HT1080 (cell line): ENCODE measurements at regions not wholly inside any gene's neighbourhood (a gene's known extent, or its start where the extent isn't known, plus 50 kb on each side); places are given as distances from the start of the nearest gene placed in this dataset.
A peak's percentile ranks its signal among the peaks of the same experiment; 100 is the strongest.
"Not testable (repeated sequence)": the region's sequence is repeated elsewhere in the genome, so short reads cannot be mapped to it uniquely, and the experiment has no call there.

Experiments used
- DNase-seq: peaks from one replicate; pipeline ENCODE4 v3.0.0-alpha.2; 2015; ENCODE audit warnings: low read depth

DNA sequence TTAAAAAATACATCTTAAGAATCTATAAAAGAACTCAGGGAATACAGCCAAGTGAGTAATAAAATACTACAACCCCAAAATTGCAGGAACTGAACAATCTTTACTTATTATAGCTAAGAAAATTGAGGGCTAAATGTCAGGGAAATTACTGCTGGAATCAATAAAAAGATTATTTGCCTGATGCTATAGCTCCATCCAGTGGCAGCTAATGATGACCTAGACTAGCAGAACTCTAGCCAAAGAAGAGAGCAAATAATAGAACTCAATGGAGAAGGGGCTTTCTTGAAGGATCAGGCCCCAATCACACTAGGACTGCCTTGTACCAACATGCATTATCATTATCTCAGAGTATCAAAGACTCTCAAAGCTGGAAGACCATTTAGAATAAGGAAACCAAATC, 85.0 kb upstream of the FAM241A start:
- DNase-seq: peak; percentile 49

DNA sequence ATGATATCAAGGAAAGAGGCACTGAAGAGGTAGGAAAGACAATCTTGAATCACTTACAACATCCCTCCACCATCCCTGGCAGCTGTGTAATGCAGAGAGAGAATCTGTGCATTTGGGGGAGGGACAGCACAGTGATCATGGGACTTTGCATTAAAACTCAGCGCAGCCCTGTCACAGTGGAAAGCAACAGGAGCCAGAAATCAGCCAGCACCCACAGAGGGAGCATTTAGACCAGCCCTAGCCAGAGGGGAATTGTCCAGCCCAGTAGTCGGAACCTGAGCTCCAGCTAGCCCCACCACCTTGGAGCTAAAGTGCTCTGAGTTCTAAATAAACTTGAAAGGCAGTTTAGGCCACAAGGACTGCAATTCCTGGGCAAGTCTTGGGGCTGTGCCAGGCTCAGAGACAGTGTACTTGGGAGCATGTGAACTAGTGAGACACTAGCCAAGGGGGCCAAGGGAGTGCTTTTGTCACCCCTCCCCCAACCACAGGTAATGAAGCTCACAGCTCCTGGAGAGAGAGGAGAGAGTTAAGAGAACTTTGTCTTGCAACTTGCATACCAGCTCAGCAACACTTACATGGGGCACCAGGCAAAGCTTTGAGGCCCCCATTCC, 83.9 kb upstream of the FAM241A start:
- no peak for DNase-seq

DNA sequence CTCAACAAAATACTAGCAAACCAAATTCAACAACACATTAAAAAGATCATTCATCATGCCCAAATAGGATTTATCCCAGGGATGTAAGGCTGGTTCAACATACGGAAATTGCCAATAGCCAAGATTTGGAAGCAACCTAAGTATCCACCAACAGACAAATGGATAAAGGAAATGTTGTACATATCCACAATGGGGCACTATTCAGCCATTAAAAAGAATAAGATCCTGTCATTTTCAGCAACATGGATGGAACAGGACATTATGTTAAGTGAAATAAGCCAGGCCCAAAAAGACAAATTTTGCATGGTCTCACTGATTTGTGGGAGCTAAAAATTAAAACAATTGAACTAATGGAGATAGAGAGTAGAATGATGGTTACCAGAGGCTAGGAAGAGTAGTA, 82.0 kb upstream of the FAM241A start:
- DNase-seq: peak; percentile 40

DNA sequence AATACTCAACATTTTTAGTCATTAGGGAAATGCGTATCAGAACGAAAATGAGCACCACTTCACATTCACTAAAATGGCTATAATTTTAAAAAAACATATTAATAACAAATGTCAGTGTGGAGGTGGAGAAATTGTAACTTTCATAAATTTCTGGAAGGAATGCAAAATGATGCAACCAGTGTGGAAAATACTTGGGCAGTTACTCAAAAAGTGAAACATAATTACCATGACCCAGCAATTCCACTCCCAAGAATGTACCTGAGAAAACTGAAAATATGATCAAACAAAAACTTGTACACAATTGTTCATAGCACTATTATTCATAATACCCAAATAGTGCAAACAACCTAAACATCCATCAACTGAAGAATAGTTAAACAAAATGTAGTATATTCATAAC, 76.1 kb upstream of the FAM241A start:
- DNase-seq: no peak

DNA sequence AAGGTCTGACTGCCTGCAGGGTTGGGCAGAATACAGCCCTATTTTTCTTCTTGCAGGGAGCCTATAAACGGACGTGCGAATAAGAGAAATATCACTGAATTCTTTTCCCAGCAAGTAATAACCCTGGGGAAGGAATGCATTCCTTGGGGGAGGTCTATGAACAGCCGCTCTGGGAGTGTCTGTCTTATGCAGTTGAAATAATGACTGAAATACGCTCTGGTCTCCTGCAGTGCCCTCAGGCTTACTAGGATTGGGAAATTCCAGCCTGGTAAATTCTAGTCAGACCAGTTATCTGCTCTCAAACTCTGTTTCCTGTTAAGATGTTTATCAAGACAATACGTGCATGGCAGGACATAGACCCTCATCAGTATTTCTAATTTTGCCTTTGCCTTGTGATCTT, 72.1 kb upstream of the FAM241A start:
- no peak for DNase-seq

DNA sequence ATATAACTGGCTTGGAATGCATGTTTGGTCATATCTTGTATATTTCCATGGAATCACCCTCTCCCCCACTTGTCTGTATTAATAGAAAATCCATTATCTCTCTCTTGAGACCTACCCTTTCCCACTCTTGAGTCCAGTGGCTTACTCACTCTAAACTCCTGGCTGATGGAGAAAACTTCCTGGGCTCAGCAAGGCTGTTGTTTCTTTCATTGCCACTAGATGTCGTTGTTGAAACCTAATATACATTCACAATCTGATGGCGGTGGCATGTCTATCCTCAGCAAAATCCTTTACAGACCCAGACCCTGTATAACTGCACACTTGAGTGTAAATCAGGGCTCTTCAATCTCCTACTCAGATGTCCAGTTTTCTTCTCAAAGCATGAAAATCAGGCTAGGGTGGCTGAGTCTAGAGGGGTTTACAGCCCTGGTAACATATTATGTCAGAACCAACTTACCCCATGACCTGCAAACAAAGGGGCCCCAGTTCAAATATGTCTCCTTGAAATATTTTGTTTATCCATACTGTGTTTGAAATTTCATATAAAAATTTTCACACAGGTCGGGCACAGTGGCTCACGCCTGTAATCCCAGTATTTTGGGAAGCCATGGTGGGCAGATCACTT, 70.0 kb upstream of the FAM241A start:
- DNase-seq: peak; percentile 84

DNA sequence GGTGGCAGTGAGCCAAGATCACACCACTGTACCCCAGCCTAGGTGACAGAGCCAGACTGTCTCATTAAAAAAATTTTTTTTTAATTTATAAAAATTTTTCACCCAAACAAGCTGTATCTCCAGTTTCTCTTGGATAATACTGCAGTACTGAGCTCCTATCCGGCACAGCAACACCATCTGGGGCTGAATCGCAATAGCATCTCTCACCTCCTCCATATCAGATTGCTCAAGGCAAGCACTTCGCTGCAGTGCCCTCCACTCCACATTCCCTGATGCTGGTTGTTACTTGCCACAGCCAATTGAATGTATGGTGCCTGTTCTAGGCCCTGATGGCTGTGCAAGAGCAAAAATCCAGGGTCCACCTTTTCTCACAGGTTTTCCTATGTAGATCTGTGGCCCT, 69.3 kb upstream of the FAM241A start:
- DNase-seq: no peak

DNA sequence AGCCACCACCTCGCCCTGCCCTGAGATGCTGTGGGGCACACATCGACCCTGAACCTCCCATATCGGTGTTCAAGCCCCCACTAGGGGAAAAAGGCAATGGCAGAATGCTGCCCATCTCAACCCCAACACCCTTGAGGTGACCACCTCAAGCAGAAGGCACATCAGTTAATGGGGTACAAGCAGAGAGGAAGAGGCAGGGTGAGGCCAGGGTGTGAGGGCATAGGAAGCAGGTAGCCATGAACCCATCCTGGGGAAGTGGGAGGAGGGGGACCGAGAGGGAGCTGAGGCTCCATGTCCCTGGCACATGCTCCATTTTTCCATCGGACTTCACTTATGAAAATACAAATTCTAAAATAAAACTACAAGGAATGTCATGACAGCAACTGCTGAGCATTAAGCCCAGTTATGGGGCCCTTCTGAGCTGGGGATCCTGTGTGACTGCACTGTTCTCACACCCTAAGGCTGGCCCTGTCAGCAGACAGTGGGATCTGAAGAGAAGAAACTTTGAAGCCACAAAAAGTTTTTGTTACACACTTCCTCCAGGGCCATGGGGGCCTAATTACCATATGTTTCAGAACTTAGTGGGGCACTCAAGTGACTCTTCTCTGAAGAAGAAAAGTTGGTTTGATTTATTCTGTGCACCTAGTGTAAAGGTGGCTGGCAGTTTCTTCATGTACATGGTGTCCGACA, 68.2 kb upstream of the FAM241A start:
- DNase-seq: no peak

DNA sequence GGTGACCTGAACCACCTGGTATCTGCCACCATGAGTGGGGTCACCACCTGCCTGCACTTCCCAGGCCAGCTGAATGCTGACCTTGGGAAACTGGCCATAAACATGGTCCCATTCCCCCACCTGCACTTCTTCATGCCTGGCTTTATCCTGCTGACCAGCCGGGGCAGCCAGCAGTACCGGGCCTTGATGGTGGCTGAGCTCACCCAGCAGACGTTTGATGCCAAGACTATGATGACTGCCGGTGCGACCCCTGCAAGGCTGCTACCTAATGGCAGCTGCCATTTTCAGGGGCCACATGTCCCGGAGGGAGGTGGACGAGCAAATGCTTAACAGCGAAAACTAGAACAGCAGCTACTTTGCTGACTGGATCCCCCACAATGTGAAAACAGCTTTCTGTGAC, 67.5 kb upstream of the FAM241A start:
- DNase-seq: no peak

DNA sequence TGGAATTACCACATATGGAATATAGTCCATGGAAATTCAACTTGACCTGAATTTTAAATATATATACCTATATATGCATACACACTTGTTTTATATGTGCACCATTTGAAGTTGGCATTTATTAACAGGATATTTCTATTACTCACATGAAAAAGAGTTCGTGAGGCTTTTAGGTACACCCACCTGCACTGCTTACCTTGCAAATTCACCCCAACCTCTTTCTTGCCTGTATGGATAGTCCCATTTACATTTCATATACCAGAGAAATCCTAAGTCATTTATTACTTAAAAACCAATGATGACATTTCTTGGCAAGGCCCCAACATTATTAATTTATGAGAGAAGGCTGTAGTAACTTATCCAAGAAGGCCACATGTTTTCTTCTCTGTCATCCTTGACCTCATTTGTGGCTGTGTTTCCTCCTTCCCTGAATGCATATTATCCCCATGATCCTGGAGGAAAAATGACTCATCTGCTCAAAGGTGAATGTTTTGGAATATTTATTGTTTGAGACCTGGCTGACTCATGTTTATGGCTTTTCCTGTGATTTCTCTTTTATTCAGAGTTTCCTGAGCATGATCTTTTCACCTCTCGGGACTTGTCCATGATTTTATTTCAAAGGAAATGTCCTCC, 62.2 kb upstream of the FAM241A start:
- DNase-seq: peak; percentile 98

DNA sequence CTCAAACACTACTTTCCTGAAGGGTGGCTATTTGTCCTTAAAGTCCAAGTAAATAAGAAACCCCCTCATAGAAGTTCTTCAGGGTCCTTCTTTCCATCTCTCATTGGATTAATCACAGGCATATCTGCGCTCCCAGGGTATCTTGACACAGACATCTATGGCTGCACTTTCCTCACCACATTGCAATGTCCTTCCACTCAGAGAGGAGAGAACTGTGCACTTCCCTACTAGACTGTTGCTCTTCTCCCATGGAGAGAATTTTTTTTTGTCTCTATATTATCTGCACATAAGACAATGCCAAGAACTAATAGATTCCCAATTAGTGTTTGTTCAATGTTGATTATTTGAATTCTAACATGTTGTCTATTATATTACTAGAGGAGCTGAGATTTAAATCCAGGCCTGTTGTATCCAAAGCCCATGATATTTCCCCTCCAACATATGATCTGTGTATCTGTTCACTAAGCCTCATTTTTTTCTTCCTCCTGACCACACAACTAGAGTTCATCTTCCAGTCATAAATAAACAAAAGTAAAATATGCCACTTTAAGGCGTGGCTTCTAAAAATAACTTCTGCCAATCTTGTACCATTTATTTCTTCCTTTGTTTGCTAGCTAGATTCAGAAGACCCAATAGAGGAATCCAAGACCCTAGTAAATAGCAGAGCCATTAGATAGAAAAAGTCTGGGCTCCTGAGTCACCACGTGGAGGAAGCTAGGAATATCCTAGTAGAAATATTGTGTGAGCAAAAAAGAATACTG, 61.5 kb upstream of the FAM241A start:
- peak; percentile 59 for DNase-seq

DNA sequence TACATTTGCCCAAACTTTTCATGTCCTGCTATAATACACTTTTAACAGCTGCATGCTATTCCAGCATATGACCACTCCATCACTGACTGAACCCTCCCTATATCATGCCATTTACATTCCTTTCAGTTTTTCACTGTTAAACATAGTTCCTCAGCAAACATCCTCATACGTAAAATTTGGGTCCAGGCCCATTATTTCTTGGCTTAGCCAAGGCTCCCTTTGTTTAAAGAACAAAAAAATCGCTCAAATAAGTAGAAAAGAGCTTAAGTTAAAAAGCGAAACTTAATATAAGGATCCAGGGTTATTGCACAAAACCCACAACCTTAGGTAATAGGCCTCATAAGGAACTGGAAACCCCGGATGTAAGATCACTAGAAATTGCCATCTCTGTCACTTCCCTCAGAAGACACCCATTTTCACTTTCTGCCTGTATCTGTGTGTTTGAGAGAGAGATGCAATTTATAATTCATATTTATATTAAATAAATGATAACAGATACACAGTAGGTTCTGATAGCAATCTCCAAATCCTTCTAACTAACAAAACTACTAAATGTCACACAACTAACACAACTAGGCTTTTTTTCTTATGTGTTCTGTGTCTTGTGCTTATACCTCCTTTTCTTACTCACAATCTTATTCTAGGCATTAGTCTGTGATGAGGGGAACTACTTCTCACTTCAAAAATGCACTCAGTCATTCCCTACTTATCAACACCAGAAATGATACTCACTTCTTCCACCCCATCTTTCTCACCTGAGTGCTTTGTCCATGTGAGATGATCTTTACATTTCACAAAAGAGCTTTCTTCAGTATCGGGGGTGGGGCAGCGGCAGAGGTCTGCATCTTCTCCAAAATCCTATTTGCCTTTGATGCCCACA, 59.9 kb upstream of the FAM241A start:
- no peak for DNase-seq

DNA sequence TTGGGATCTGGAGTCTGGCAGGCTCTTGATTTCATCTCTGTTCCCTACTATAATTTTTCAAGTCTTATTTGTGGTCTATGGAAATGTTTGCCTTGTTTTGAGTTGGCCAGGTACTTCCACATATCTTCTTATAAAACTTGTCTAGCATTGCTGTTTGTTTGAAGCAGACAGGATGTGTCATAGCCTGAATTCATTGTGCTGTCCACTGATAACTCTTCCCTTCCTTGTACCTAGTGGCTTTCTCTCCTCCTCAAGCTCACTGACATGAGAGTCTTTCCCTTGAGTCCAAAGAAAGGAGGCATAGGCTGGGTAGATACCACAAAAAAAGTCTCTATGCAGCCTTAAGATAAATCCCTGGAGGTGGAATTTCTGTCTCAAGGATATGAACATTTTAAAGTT, 59.2 kb upstream of the FAM241A start:
- no peak for DNase-seq

DNA sequence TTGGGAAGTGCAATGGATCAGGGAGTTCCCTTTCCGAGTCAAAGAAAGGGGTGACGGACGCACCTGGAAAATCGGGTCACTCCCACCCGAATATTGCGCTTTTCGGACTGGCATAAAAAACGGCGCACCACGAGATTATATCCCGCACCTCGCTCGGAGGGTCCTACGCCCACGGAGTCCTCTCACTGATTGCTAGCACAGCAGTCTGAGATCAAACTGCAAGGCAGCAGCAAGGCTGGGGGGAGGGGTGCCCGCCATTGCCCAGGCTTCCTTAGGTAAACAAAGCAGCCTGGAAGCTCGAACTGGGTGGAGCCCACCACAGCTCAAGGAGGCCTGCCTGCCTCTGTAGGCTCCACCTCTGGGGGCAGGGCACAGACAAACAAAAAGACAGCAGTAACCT, 58.6 kb upstream of the FAM241A start:
- DNase-seq: not testable (repeated sequence)

DNA sequence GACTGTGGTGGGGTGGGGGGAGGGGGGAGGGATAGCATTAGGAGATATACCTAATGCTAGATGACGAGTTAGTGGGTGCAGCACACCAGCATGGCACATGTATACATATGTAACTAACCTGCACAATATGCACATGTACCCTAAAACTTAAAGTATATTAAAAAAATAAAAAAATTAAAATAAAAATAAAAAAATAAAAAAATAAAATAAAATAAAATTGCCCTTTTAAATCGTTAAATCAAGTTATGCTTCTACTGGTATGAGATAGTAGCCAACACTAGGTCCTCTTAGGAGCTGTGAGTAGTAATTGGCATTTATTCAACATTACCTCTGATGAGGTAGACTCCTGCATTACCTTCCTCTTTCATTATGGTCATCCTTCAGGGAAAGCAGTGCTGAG, 52.9 kb upstream of the FAM241A start:
- DNase-seq: not testable (repeated sequence)

DNA sequence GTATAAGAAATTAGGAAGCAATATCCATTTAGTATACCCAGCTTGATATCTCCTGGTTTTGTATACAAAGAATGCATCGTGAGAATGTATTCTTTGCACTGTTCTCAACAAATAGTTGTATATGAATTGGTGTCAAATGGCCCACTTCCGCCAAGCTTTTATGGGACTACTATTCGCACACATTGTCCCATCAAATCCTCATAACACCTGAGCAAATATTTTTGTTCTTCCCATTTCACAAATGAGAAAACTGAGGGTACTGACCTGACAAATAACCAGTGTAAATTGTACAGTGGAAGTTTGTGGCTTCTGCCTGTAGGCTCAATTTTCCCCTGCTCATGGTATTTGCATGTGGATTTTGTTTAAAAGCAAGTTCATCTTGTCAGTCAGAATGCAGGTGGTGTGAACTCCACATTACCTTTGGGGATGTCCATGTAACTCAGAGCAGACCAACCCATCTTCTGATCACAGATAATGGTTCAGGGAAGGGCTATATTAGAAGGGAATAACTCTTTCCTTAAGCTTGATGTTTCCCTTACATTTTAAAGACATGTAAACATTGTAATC, 51.5 kb upstream of the FAM241A start:
- DNase-seq: no peak

DNA sequence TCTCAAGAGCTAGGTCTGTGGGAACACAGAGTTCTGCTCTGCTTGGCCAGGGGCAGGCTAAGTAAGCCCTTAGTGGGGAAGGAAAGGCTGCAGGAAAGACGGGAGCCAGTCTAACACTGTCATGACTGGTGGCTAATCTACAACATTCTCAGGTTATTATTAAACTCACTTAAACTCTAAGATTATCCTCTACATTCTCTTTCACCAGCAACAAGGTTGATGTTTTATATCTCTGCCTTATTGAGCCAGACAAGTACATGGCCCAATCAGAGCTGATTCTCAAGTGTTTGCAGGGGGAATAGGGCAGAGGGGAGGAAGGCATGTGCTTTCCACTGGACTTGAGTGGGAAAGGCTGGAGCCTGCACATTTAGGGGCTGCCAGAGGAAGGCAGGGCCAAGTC, 50.9 kb upstream of the FAM241A start:
- DNase-seq: no peak
